BJ (cell line): ENCODE measurements at regions not wholly inside any gene's neighbourhood (a gene's known extent, or its start where the extent isn't known, plus 50 kb on each side); places are given as distances from the start of the nearest gene placed in this dataset.

Source experiments
- CTCF ChIA-PET: fragments of 350-600 bp; formaldehyde crosslinking; extraction: SDS; loops from one replicate; lab custom pipeline; 2021; ENCODE audit warnings: antibody characterized with exemption, inconsistent platforms; lab: Yijun Ruan, JAX
- POLR2A ChIA-PET: fragments of 300-600 bp; sonication (Branson Sonifier 250); formaldehyde crosslinking; extraction: SDS; loops from one replicate; lab custom pipeline; 2021; ENCODE audit warnings: antibody characterized with exemption; lab: Charles Lee
- DNase-seq: peaks from one replicate; pipeline ENCODE4 v3.0.0-alpha.2; 2011; ENCODE audit warnings: low read depth
- H3K27me3 ChIP-seq: 2 replicates; pipeline ENCODE4 v1.6.0; 2011; ENCODE audit warnings: low read length; ENCODE audit not compliant: control insufficient read depth, insufficient read depth
- H3K36me3 ChIP-seq: 2 replicates; pipeline ENCODE4 v1.5.1; 2011; ENCODE audit warnings: low read length; ENCODE audit not compliant: control insufficient read depth, insufficient read depth
- H3K4me3 ChIP-seq: 2 replicates; pipeline ENCODE4 v1.5.1; 2011; ENCODE audit warnings: low read depth, mild to moderate bottlenecking, control low read depth, low read length
- CTCF ChIP-seq: IDR thresholded peaks from 2 replicates; pipeline ENCODE4 v1.5.1; 2011; ENCODE audit warnings: low read depth, mild to moderate bottlenecking, control low read depth, inconsistent platforms, low read length, moderate library complexity; ENCODE audit not compliant: insufficient read depth

- DNase-seq: no peak
- Histone ChIP-seq H3K4me3 (no peak overlapping the region), H3K27me3 (no peaks in the 10 kb centered on the region), H3K36me3 (no peaks in the 10 kb centered on the region)
- POLR2A ChIA-PET: no interaction called here
- no peak for TF ChIP-seq CTCF
- CTCF ChIA-PET: no interaction called here
Observed at GRCh38 chr10:129108378-129108777, 358.7 kb upstream of the MGMT start.

- no peak for TF ChIP-seq CTCF
- POLR2A ChIA-PET: no interaction called here
- no peak for DNase-seq
- Histone ChIP-seq H3K36me3 (no peaks in the 10 kb centered on the region), H3K27me3 (no peaks in the 10 kb centered on the region), H3K4me3 (no peak overlapping the region)
- CTCF ChIA-PET: no interaction called here
Observed at GRCh38 chr10:129108994-129109393, 358.0 kb upstream of the MGMT start.

GRCh38 chr10:129110780-129111179 lies 356.3 kb upstream of the MGMT start:
- ChIA-PET POLR2A (no interaction called here), CTCF (no interaction called here)
- no peak for TF ChIP-seq CTCF
- DNase-seq: no peak
- H3K36me3 ChIP-seq: no peaks in the 10 kb centered on the region
- H3K4me3 ChIP-seq: no peak overlapping the region
- H3K27me3 ChIP-seq: no peaks in the 10 kb centered on the region

GRCh38 chr10:129111922-129112321 lies 355.1 kb upstream of the MGMT start:
- CTCF ChIA-PET: no interaction called here

GRCh38 chr10:129114588-129114987 lies 352.5 kb upstream of the MGMT start:
- H3K27me3 ChIP-seq: no peaks in the 10 kb centered on the region
- POLR2A ChIA-PET: no interaction called here
- no peak for TF ChIP-seq CTCF
- no peaks in the 10 kb centered on the region for H3K36me3 ChIP-seq
- CTCF ChIA-PET: no interaction called here
- no peak for DNase-seq
- no peak overlapping the region for H3K4me3 ChIP-seq

More at GRCh38 chr10:129111922-129112321, 355.1 kb upstream of the MGMT start:
- H3K4me3 ChIP-seq: no peak overlapping the region
- no peaks in the 10 kb centered on the region for H3K27me3 ChIP-seq
- no peak for TF ChIP-seq CTCF
- POLR2A ChIA-PET: no interaction called here
- no peak for DNase-seq
- H3K36me3 ChIP-seq: no peaks in the 10 kb centered on the region
